OCI-LY3 (cell line): ENCODE measurements at regions not wholly inside any gene's neighbourhood (a gene's known extent, or its start where the extent isn't known, plus 50 kb on each side); places are given as distances from the start of the nearest gene placed in this dataset.

Experiments
- EZH2phosphoT487 ChIP-seq: fragments of 200-600 bp; shearing (Covaris generic); IDR thresholded peaks from 2 replicates; pipeline ENCODE4 v1.6.1; 2018; ENCODE audit warnings: antibody characterized with exemption, mixed run types, low read depth
- TF ChIP-seq, protein P1 (sequence below): fragments of 200-600, 300-600 bp; sonication (generic); IDR thresholded peaks from 2 replicates; pipeline ENCODE4 v1.5.1; 2014; ENCODE audit warnings: antibody characterized with exemption, low read length, low read depth

DNA sequence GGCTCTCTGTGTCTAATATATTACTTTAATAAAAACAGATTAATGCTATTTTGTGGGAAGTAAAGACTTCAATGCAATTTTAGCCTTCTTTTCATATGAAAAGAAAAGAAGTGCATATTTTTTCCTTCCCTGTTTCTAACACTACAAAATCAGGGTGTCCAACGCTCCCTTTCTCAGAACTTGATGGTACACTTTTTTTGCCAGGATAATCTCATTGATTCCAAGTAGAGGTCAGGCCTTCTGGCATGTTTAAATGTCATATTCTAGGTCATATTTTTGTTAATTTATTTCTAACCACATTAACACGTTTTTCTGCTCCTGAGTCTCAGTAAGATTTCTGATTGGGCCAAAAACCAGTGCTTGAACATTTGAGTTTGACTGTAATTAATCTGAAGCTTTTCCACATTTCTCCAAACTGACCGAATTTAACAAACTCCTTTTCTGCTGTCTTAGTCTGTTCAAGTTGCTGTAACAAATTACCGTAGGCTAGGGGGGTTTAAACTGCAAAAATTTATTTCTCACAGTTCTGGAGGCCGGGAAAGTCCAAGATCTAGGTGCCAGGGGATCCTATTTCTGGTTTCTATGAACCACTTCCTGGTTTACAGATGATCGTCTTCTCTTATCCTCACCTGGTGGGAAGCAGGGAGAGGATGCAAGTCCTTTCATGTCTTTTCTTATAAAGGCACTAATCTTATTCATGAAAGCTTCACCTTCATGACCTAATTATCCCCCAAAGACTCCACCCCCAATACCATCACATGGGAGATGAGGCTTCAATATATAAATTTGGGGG, 63.2 kb upstream of the ELL2 start:
- TF ChIP-seq, protein P1, sequence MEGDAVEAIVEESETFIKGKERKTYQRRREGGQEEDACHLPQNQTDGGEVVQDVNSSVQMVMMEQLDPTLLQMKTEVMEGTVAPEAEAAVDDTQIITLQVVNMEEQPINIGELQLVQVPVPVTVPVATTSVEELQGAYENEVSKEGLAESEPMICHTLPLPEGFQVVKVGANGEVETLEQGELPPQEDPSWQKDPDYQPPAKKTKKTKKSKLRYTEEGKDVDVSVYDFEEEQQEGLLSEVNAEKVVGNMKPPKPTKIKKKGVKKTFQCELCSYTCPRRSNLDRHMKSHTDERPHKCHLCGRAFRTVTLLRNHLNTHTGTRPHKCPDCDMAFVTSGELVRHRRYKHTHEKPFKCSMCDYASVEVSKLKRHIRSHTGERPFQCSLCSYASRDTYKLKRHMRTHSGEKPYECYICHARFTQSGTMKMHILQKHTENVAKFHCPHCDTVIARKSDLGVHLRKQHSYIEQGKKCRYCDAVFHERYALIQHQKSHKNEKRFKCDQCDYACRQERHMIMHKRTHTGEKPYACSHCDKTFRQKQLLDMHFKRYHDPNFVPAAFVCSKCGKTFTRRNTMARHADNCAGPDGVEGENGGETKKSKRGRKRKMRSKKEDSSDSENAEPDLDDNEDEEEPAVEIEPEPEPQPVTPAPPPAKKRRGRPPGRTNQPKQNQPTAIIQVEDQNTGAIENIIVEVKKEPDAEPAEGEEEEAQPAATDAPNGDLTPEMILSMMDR, result no peak
- no peak for TF ChIP-seq EZH2phosphoT487
